Mesendoderm (in vitro differentiated cells): ENCODE measurements at regions not wholly inside any gene's neighbourhood (a gene's known extent, or its start where the extent isn't known, plus 50 kb on each side); places are given as distances from the start of the nearest gene placed in this dataset.

Experiments
- DNase-seq: peaks from one replicate; pipeline ENCODE4 v3.0.0; 2013
- H2AK5ac ChIP-seq: 2 replicates; pipeline ENCODE4 v1.6.1; 2013; ENCODE audit warnings: low read length, inconsistent platforms
- H2BK120ac ChIP-seq: 2 replicates; pipeline ENCODE4 v1.6.1; 2013; ENCODE audit warnings: low read depth, mild to moderate bottlenecking, low read length, moderate library complexity, mixed read lengths
- H2BK15ac ChIP-seq: replicated peaks from 2 replicates; pipeline ENCODE4 v1.6.1; 2013; ENCODE audit warnings: low read depth, mild to moderate bottlenecking, moderate library complexity
- H2BK5ac ChIP-seq: 2 replicates; pipeline ENCODE4 v1.6.1; 2013; ENCODE audit warnings: low read length, inconsistent platforms
- H3K18ac ChIP-seq: 2 replicates; pipeline ENCODE4 v1.6.1; 2013; ENCODE audit warnings: mild to moderate bottlenecking, low read length, mixed read lengths
- H3K23ac ChIP-seq: one replicate; pipeline ENCODE4 v1.6.1; 2013; ENCODE audit warnings: low read length
- H3K27ac ChIP-seq: 2 replicates; pipeline ENCODE4 v1.5.1; 2013; ENCODE audit warnings: low read depth, mild to moderate bottlenecking, inconsistent platforms, low read length, moderate library complexity
- H3K27me3 ChIP-seq: 2 replicates; pipeline ENCODE4 v1.6.1; 2013; ENCODE audit warnings: low read length, control low read depth, mild to moderate bottlenecking, inconsistent platforms; ENCODE audit not compliant: insufficient read depth, poor library complexity
- H3K36me3 ChIP-seq: 2 replicates; pipeline ENCODE4 v1.6.1; 2013; ENCODE audit warnings: low read length, inconsistent platforms; ENCODE audit not compliant: control insufficient read depth, insufficient read depth
- H3K4ac ChIP-seq: one replicate; pipeline ENCODE4 v1.6.1; 2013; ENCODE audit warnings: low read depth, mild to moderate bottlenecking, low read length, moderate library complexity
- H3K4me1 ChIP-seq: 2 replicates; pipeline ENCODE4 v1.6.1; 2013; ENCODE audit warnings: low read depth, low read length, inconsistent platforms; ENCODE audit not compliant: control insufficient read depth
- H3K4me2 ChIP-seq: 2 replicates; pipeline ENCODE4 v1.6.1; 2013; ENCODE audit warnings: low read length
- H3K4me3 ChIP-seq: 2 replicates; pipeline ENCODE4 v1.5.1; 2013; ENCODE audit warnings: mild to moderate bottlenecking, low read length
- H3K56ac ChIP-seq: one replicate; pipeline ENCODE4 v1.6.1; 2013; ENCODE audit warnings: low read length
- H3K79me1 ChIP-seq: 2 replicates; pipeline ENCODE4 v1.6.1; 2013; ENCODE audit warnings: low read length, inconsistent platforms
- H3K79me2 ChIP-seq: 2 replicates; pipeline ENCODE4 v1.6.1; 2013; ENCODE audit warnings: mild to moderate bottlenecking, low read length; ENCODE audit not compliant: control insufficient read depth, insufficient read depth
- H3K9ac ChIP-seq: 2 replicates; pipeline ENCODE4 v1.6.1; 2013; ENCODE audit warnings: low read length, inconsistent platforms
- H4K5ac ChIP-seq: one replicate; pipeline ENCODE4 v1.6.1; 2013; ENCODE audit warnings: low read length
- H4K8ac ChIP-seq: one replicate; pipeline ENCODE4 v1.6.1; 2013; ENCODE audit warnings: low read depth, mild to moderate bottlenecking, control low read depth, low read length, moderate library complexity
- WGBS: extraction: QIAGEN DNeasy Blood & Tissue Kit; methylation state at CpG from one replicate; pipeline ENCODE4 v1.1.7; 2013; ENCODE audit warnings: low lambda C conversion rate, missing lambda C conversion rate; ENCODE audit not compliant: insufficient coverage; ENCODE audit errors: extremely low coverage; 5-methylcytosine and 5-hydroxymethylcytosine counted together

- Histone ChIP-seq H3K36me3 (no peaks in the 10 kb centered on the region), H3K4me3 (no peak overlapping the region), H3K79me2 (no peaks in the 10 kb centered on the region), H3K4me1 (no peaks in the 10 kb centered on the region), H2BK5ac (no peak overlapping the region), H2BK120ac (no peak overlapping the region), H3K18ac (no peak overlapping the region), H3K27ac (no peak overlapping the region), H2BK15ac (no peak overlapping the region), H3K56ac (no peak overlapping the region), H3K4me2 (no peak overlapping the region), H3K27me3 (no peaks in the 10 kb centered on the region), H3K79me1 (no peaks in the 10 kb centered on the region), H4K5ac (no peak overlapping the region), H4K8ac (no peak overlapping the region), H2AK5ac (no peak overlapping the region), H3K4ac (no peak overlapping the region), H3K9ac (no peak overlapping the region), H3K23ac (no peak overlapping the region)
- WGBS: 93% methylated on average over 2 of the region's 4 CpGs
- DNase-seq: no peak
These were observed 631.8 kb downstream of the GABRG2 start for GRCh38 chr5:162699361-162699760.

- no peak overlapping the region for H3K9ac ChIP-seq
- no peaks in the 10 kb centered on the region for H3K36me3 ChIP-seq
- H2BK15ac ChIP-seq: no peak overlapping the region
- no peak overlapping the region for H3K18ac ChIP-seq
- no peaks in the 10 kb centered on the region for H3K79me2 ChIP-seq
- H2AK5ac ChIP-seq: no peak overlapping the region
- no peak overlapping the region for H3K4me2 ChIP-seq
- H2BK5ac ChIP-seq: no peak overlapping the region
- no peak overlapping the region for H3K27ac ChIP-seq
- H3K79me1 ChIP-seq: no peaks in the 10 kb centered on the region
- no peak overlapping the region for H4K8ac ChIP-seq
- H2BK120ac ChIP-seq: no peak overlapping the region
- H3K4ac ChIP-seq: no peak overlapping the region
- no peak overlapping the region for H3K56ac ChIP-seq
- peak; percentile 35 for DNase-seq
- no peaks in the 10 kb centered on the region for H3K27me3 ChIP-seq
- H4K5ac ChIP-seq: no peak overlapping the region
- H3K23ac ChIP-seq: no peak overlapping the region
- no CpG with 5 or more reads among the region's 2 CpGs for WGBS
- H3K4me1 ChIP-seq: no peaks in the 10 kb centered on the region
- H3K4me3 ChIP-seq: no peak overlapping the region
These were observed 636.3 kb downstream of the GABRG2 start for GRCh38 chr5:162703914-162704313.

GRCh38 chr5:162711244-162711643 lies 643.7 kb downstream of the GABRG2 start:
- Histone ChIP-seq H2BK15ac (no peak overlapping the region), H3K4me3 (no peak overlapping the region), H3K79me2 (no peaks in the 10 kb centered on the region), H3K27me3 (no peaks in the 10 kb centered on the region), H3K18ac (no peak overlapping the region), H4K8ac (no peak overlapping the region), H3K4me1 (no peaks in the 10 kb centered on the region), H4K5ac (no peak overlapping the region), H3K36me3 (no peaks in the 10 kb centered on the region), H3K4me2 (no peak overlapping the region), H3K27ac (no peak overlapping the region), H2BK5ac (no peak overlapping the region), H2AK5ac (no peak overlapping the region), H3K4ac (no peak overlapping the region), H3K79me1 (no peaks in the 10 kb centered on the region), H3K9ac (no peak overlapping the region), H3K56ac (no peak overlapping the region), H2BK120ac (no peak overlapping the region), H3K23ac (no peak overlapping the region)
- no peak for DNase-seq
- no CpG with 5 or more reads among the region's 4 CpGs for WGBS

- Histone ChIP-seq H3K27ac (no peak overlapping the region), H2BK15ac (no peak overlapping the region), H3K27me3 (no peaks in the 10 kb centered on the region), H3K4me2 (no peak overlapping the region), H4K5ac (no peak overlapping the region), H3K4me1 (no peaks in the 10 kb centered on the region), H3K18ac (no peak overlapping the region), H3K79me1 (no peaks in the 10 kb centered on the region), H3K79me2 (no peaks in the 10 kb centered on the region), H2AK5ac (no peak overlapping the region), H3K56ac (no peak overlapping the region), H2BK120ac (no peak overlapping the region), H3K36me3 (no peaks in the 10 kb centered on the region), H3K4me3 (no peak overlapping the region), H3K4ac (no peak overlapping the region), H3K9ac (no peak overlapping the region), H4K8ac (no peak overlapping the region), H2BK5ac (no peak overlapping the region), H3K23ac (no peak overlapping the region)
- DNase-seq: no peak
These were observed 652.1 kb downstream of the GABRG2 start for GRCh38 chr5:162719720-162720119.

- Histone ChIP-seq H3K23ac (no peak overlapping the region), H3K4me1 (no peaks in the 10 kb centered on the region), H3K27me3 (no peaks in the 10 kb centered on the region), H3K79me2 (no peaks in the 10 kb centered on the region), H2AK5ac (no peak overlapping the region), H3K79me1 (no peaks in the 10 kb centered on the region), H2BK15ac (no peak overlapping the region), H3K4me2 (no peak overlapping the region), H3K56ac (no peak overlapping the region), H3K4ac (no peak overlapping the region), H3K27ac (no peak overlapping the region), H2BK5ac (no peak overlapping the region), H2BK120ac (no peak overlapping the region), H3K36me3 (no peaks in the 10 kb centered on the region), H4K5ac (no peak overlapping the region), H3K4me3 (no peak overlapping the region), H3K9ac (no peak overlapping the region), H3K18ac (no peak overlapping the region), H4K8ac (no peak overlapping the region)
- no peak for DNase-seq
- WGBS: no CpG with 5 or more reads among the region's 1 CpG
These were observed 653.6 kb downstream of the GABRG2 start for GRCh38 chr5:162721125-162721524.

- H2AK5ac ChIP-seq: no peak overlapping the region
- H2BK15ac ChIP-seq: no peak overlapping the region
- no peaks in the 10 kb centered on the region for H3K79me2 ChIP-seq
- no peak overlapping the region for H3K9ac ChIP-seq
- H3K36me3 ChIP-seq: no peaks in the 10 kb centered on the region
- no peak overlapping the region for H4K8ac ChIP-seq
- H2BK120ac ChIP-seq: no peak overlapping the region
- no peak overlapping the region for H3K56ac ChIP-seq
- no peak overlapping the region for H3K4me3 ChIP-seq
- no peak overlapping the region for H2BK5ac ChIP-seq
- H3K23ac ChIP-seq: no peak overlapping the region
- H3K79me1 ChIP-seq: no peaks in the 10 kb centered on the region
- no peak overlapping the region for H3K18ac ChIP-seq
- no peak overlapping the region for H4K5ac ChIP-seq
- no peak overlapping the region for H3K4ac ChIP-seq
- no peaks in the 10 kb centered on the region for H3K27me3 ChIP-seq
- H3K27ac ChIP-seq: no peak overlapping the region
- no CpG with 5 or more reads among the region's 3 CpGs for WGBS
- H3K4me2 ChIP-seq: no peak overlapping the region
- no peaks in the 10 kb centered on the region for H3K4me1 ChIP-seq
- DNase-seq: no peak
These were observed 684.8 kb upstream of the CCNG1 start for GRCh38 chr5:162752612-162753011.
